ENCODE measurements at regions not wholly inside any gene's neighbourhood (a gene's known extent, or its start where the extent isn't known, plus 50 kb on each side); places are given as distances from the start of the nearest gene placed in this dataset.

DNA sequence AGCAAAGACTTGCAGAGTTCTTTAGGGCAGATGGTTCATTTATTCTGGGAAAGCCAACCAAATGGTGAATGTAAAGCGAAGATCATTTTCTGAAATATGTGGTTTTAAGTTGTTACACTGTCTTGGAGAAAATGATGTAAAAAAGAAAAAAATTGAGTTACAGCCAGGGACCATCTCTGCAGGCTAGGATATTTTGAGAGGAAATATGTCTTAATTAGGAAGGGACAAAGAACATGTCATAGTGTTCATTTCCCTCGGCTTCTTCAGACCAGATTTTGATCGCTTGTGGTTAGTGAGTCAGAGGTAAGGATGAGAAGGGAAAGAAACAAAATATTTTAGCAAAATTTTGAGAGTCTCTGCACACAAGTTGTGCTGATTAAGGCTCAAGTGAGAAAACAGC lies 59.0 kb upstream of the C1QTNF7 start:
- no peak for TF ChIP-seq POLR2AphosphoS5 (IDR thresholded peaks at IDR 0.05; ENCODE audit: low read depth, low read length)
- TF ChIP-seq POLR2A (IDR thresholded peaks at IDR 0.05; ENCODE audit: low read depth, low read length) = no peak
- TF ChIP-seq TAF1 (IDR thresholded peaks at IDR 0.05; ENCODE audit: borderline replicate concordance, low read depth, low read length) = no peak

Data from GM12892 (cell line).